K562 (cell line): ENCODE measurements at regions not wholly inside any gene's neighbourhood (a gene's known extent, or its start where the extent isn't known, plus 50 kb on each side); places are given as distances from the start of the nearest gene placed in this dataset.

Source experiments
- ATAC-seq: fragments of 200-7000 bp; cut with Tn5 transposase; 3 replicates; pipeline ENCODE4 v1.9.1; 2020; ENCODE audit warnings: moderate library complexity
- BruUV-seq: library from RNA; stranded (reverse); fragments of 400-500 nt; replicated peaks from 2 replicates; lab custom pipeline; 2021; lab: Mats Ljungman, UMichigan
- CTCF ChIA-PET: fragments of 300-600 bp; formaldehyde crosslinking; extraction: SDS; loops from one replicate; lab custom pipeline; 2021; ENCODE audit warnings: low intra/inter-chr PET ratio; lab: Yijun Ruan, JAX
- POLR2A ChIA-PET: fragments of 300-600, 350-650 bp; sonication (Branson Sonifier 250); formaldehyde crosslinking; extraction: SDS; loops from one replicate; lab custom pipeline; 2021; ENCODE audit warnings: antibody characterized with exemption, inconsistent platforms; lab: Yijun Ruan, JAX
- DNase-seq, 4 experiments: peaks; one replicate each; pipeline versions ENCODE4 v3.0.0 to v3.0.0-alpha.2; 2011 to 2018; ENCODE audit warnings: low spot score in 3 of 4, mixed read lengths in 3 of 4; ENCODE audit errors: extremely low read depth in 1 of 4
- FAIRE-seq: peaks from 2 replicates; lab custom pipeline; 2011; peaks lifted over from hg19 to GRCh38; lab: Jason Lieb, UNC
- H2AFZ ChIP-seq: 2 replicates; pipeline ENCODE4 v1.6.0; 2011; ENCODE audit warnings: low read depth, low read length, control low read depth, inconsistent platforms
- H3K27ac ChIP-seq: fragments of 200-600 bp; 3 replicates; pipeline ENCODE4 v1.8.0; 2011; ENCODE audit warnings: low read depth, mild to moderate bottlenecking, control low read depth, inconsistent platforms, low read length, moderate library complexity, mixed read lengths; ENCODE audit errors: extremely low read depth
- H3K27me3 ChIP-seq, 2 experiments: fragments of 300-600 bp in 1 of 2; 2 replicates in 1 of 2; 3 replicates in 1 of 2; pipeline versions ENCODE4 v1.6.0 to v1.8.0; 2011; ENCODE audit warnings: inconsistent platforms in 2 of 2, low read length in 2 of 2, mild to moderate bottlenecking in 1 of 2, mixed read lengths in 1 of 2, moderate library complexity in 1 of 2; ENCODE audit not compliant: control insufficient read depth in 2 of 2, insufficient read depth in 2 of 2
- H3K36me3 ChIP-seq: fragments of 300-600 bp; 3 replicates; pipeline ENCODE4 v1.8.0; 2011; ENCODE audit warnings: mild to moderate bottlenecking, low read length, inconsistent platforms; ENCODE audit not compliant: control insufficient read depth, insufficient read depth
- H3K4me1 ChIP-seq, 2 experiments: fragments of 200-600 bp in 1 of 2; replicated peaks in 1 of 2; 2 replicates in 1 of 2; 3 replicates in 1 of 2; pipeline versions ENCODE4 v1.5.1 to v1.8.0; 2011; ENCODE audit warnings: inconsistent platforms in 2 of 2, low read length in 2 of 2, mild to moderate bottlenecking in 1 of 2, mixed read lengths in 1 of 2, moderate library complexity in 1 of 2; ENCODE audit not compliant: control insufficient read depth in 2 of 2, insufficient read depth in 2 of 2
- H3K4me2 ChIP-seq: 2 replicates; pipeline ENCODE4 v1.6.1; 2011; ENCODE audit warnings: low read length, control low read depth, inconsistent platforms, mixed read lengths; ENCODE audit not compliant: insufficient read depth
- H3K4me3 ChIP-seq: fragments of 200-600 bp; sonication (generic), shearing (Covaris generic); 2 replicates; pipeline ENCODE4 v1.5.1; 2016; ENCODE audit warnings: control low read depth, inconsistent platforms
- H3K79me2 ChIP-seq: fragments of 200-600 bp; 3 replicates; pipeline ENCODE4 v1.8.0; 2011; ENCODE audit warnings: low read length, inconsistent platforms; ENCODE audit not compliant: control insufficient read depth, insufficient read depth
- H3K9ac ChIP-seq, 2 experiments: 2 replicates each; pipeline versions ENCODE4 v1.6.0 to v1.6.1; 2011; ENCODE audit warnings: low read depth in 2 of 2, low read length in 2 of 2, control low read depth in 1 of 2, inconsistent platforms in 1 of 2, mild to moderate bottlenecking in 1 of 2, mixed read lengths in 1 of 2; ENCODE audit not compliant: insufficient read depth in 1 of 2
- H3K9me1 ChIP-seq: one replicate; pipeline ENCODE4 v1.6.0; 2011; ENCODE audit warnings: inconsistent platforms, mild to moderate bottlenecking, low read length, moderate library complexity; ENCODE audit not compliant: control insufficient read depth, insufficient read depth
- H3K9me3 ChIP-seq: replicated peaks from 2 replicates; pipeline ENCODE4 v1.5.1; 2011; ENCODE audit warnings: low read depth, low read length, inconsistent platforms; ENCODE audit not compliant: control insufficient read depth, insufficient read depth
- H4K20me1 ChIP-seq: replicated peaks from 2 replicates; pipeline ENCODE4 v1.6.1; 2011; ENCODE audit warnings: low read length, inconsistent platforms, mixed read lengths; ENCODE audit not compliant: control insufficient read depth, insufficient read depth
- ARHGAP35 ChIP-seq: fragments of 450-650 bp; IDR thresholded peaks from 2 replicates; pipeline ENCODE4 v1.6.1; 2018; ENCODE audit not compliant: partially characterized antibody
- BRF1 ChIP-seq: IDR thresholded peaks from 3 replicates; pipeline ENCODE4 v1.6.1; 2011; ENCODE audit warnings: borderline replicate concordance, mild to moderate bottlenecking; ENCODE audit not compliant: insufficient read length; ENCODE audit errors: extremely low read depth
- E2F8 ChIP-seq: fragments of 450-650 bp; IDR thresholded peaks from 2 replicates; pipeline ENCODE4 v1.7.1; 2018; ENCODE audit warnings: mild to moderate bottlenecking, low read depth; ENCODE audit not compliant: partially characterized antibody
- FIP1L1 ChIP-seq: fragments of 200-400 bp; formaldehyde crosslinking; IDR thresholded peaks from 2 replicates; pipeline ENCODE4 v1.6.1; 2018; ENCODE audit warnings: mild to moderate bottlenecking, low read depth, low read length; ENCODE audit not compliant: poor library complexity, severe bottlenecking
- GATA2 ChIP-seq: sonication (generic); formaldehyde crosslinking; IDR thresholded peaks from 2 replicates; pipeline ENCODE4 v1.4.0; 2020; ENCODE audit warnings: mild to moderate bottlenecking, missing genetic modification reagents
- KDM2B ChIP-seq: fragments of 250-450 bp; sonication (Bioruptor Pico); IDR thresholded peaks from 2 replicates; pipeline ENCODE4 v1.8.0; 2021; ENCODE audit warnings: mild to moderate bottlenecking, moderate library complexity
- SUPT5H ChIP-seq: fragments of 450-650 bp; IDR thresholded peaks from 2 replicates; pipeline ENCODE4 v1.6.1; 2016
- TAL1 ChIP-seq: fragments of 450-650 bp; IDR thresholded peaks from 2 replicates; pipeline ENCODE4 v1.6.1; 2016; ENCODE audit warnings: mild to moderate bottlenecking
- TEAD2 ChIP-seq: fragments of 450-650 bp; IDR thresholded peaks from 2 replicates; pipeline ENCODE4 v1.6.1; 2016; ENCODE audit warnings: missing genetic modification characterization, control low read depth, missing compliant biosample characterization
- XRCC5 ChIP-seq: fragments of 200-400 bp; formaldehyde crosslinking; IDR thresholded peaks from 2 replicates; pipeline ENCODE4 v1.6.1; 2017; ENCODE audit warnings: low read depth, mild to moderate bottlenecking, low read length
- ZNF507 ChIP-seq: conservative IDR thresholded peaks from 2 replicates; pipeline ENCODE4 v1.6.1; 2017; ENCODE audit warnings: missing genetic modification characterization, missing compliant biosample characterization
- ZNF780A ChIP-seq: fragments of 250-450 bp; sonication (Bioruptor Pico); IDR thresholded peaks from 2 replicates; pipeline ENCODE4 v1.5.0; 2021; ENCODE audit warnings: mild to moderate bottlenecking
- ZNF79 ChIP-seq: fragments of 250-450 bp; sonication (Bioruptor Pico); IDR thresholded peaks from 2 replicates; pipeline ENCODE4 v1.4.0; 2020; ENCODE audit warnings: low read depth, mild to moderate bottlenecking, moderate library complexity
- WGBS: fragments of 100-300 bp; shearing (Covaris generic); methylation state at CpG from one replicate; pipeline ENCODE4 v1.1.6; 2016; ENCODE audit warnings: low coverage, mixed read lengths; ENCODE audit not compliant: insufficient coverage; ENCODE audit errors: missing lambda C conversion rate; 5-methylcytosine and 5-hydroxymethylcytosine counted together
- in situ Hi-C: fragments of 300-500 bp; cut with MboI; formaldehyde crosslinking; loops from 4 replicates; pipeline ENCODE4 v1.15.0; 2018; ENCODE audit warnings: inconsistent platforms, mixed read lengths
- intact Hi-C: fragments of 100-400 bp; cut with micrococcal nuclease; formaldehyde crosslinking; loops from 2 replicates; pipeline ENCODE4 v1.14.2; 2022

DNA sequence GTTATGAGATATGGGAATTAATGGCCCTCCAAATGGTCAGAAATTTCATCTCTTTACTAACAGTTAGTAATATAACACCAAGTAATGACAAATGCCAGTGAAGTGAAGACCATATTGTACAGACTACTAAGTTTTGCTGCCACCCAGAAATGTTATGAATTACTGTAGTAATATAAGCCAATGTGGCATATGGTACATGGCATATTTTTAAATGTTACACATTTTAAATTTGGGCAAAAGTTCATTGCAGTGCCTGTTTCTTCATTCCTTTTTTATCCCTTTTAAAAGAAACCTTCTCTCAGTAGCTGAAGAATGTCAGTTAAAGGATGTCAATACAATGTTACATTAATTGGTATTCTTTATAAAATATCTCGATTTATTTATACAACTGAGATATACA, 626.5 kb upstream of the SLC8A1 start:
- DNase-seq (no peak), ATAC-seq (no peak), FAIRE-seq (no peak)
- H4K20me1 ChIP-seq: no peaks in the 10 kb centered on the region
- no peaks in the 10 kb centered on the region for H3K27me3 ChIP-seq
- H3K36me3 ChIP-seq: no peaks in the 10 kb centered on the region
- TF ChIP-seq TAL1: no peak
- no peak for TF ChIP-seq ZNF780A (CRISPR knock-in tag)
- no peak for TF ChIP-seq KDM2B (CRISPR knock-in tag)
- no peak for TF ChIP-seq ARHGAP35
- TF ChIP-seq SUPT5H: no peak
- no peak for TF ChIP-seq ZNF507 (tag)
- no peak for TF ChIP-seq ZNF79 (CRISPR knock-in tag)
- no peak for TF ChIP-seq FIP1L1
- no peak for TF ChIP-seq GATA2 (CRISPR knock-in tag)
- no peak for TF ChIP-seq XRCC5
- no peak for TF ChIP-seq BRF1
- TF ChIP-seq E2F8: no peak
- TF ChIP-seq TEAD2 (tag): no peak
- H3K4me3 ChIP-seq: no peak overlapping the region
- no peaks in the 10 kb centered on the region for H3K9me1 ChIP-seq
- no peaks in the 10 kb centered on the region for H3K4me1 ChIP-seq
- 4% methylated on average over 1 of the region's 1 CpG for WGBS
- intact Hi-C loops: no loop called here
- in situ Hi-C loops: no loop called here
- ChIA-PET POLR2A (no interaction called here), CTCF (no interaction called here)
- no peak overlapping the region for H3K9ac ChIP-seq
- H3K79me2 ChIP-seq: no peaks in the 10 kb centered on the region
- no peaks in the 10 kb centered on the region for H3K9me3 ChIP-seq
- H3K4me2 ChIP-seq: no peak overlapping the region
- H3K27ac ChIP-seq: no peak overlapping the region
- no peak overlapping the region for H2AFZ ChIP-seq
- BruUV-seq: no TSS peak
